ACHN (cell line): ENCODE measurements at regions not wholly inside any gene's neighbourhood (a gene's known extent, or its start where the extent isn't known, plus 50 kb on each side); places are given as distances from the start of the nearest gene placed in this dataset.
"Not testable (repeated sequence)": the region's sequence is repeated elsewhere in the genome, so short reads cannot be mapped to it uniquely, and the experiment has no call there.

Experiments
- DNase-seq: peaks from one replicate; pipeline ENCODE4 v3.0.0-alpha.2; 2015
- in situ Hi-C: cut with HindIII; loops from 2 replicates; pipeline ENCODE4 v1.10.0; 2017; ENCODE audit warnings: low sequenced_read_pairs, low pct_ligation_motif_present, low pct_unique_long_range_greater_than_20kb

DNA sequence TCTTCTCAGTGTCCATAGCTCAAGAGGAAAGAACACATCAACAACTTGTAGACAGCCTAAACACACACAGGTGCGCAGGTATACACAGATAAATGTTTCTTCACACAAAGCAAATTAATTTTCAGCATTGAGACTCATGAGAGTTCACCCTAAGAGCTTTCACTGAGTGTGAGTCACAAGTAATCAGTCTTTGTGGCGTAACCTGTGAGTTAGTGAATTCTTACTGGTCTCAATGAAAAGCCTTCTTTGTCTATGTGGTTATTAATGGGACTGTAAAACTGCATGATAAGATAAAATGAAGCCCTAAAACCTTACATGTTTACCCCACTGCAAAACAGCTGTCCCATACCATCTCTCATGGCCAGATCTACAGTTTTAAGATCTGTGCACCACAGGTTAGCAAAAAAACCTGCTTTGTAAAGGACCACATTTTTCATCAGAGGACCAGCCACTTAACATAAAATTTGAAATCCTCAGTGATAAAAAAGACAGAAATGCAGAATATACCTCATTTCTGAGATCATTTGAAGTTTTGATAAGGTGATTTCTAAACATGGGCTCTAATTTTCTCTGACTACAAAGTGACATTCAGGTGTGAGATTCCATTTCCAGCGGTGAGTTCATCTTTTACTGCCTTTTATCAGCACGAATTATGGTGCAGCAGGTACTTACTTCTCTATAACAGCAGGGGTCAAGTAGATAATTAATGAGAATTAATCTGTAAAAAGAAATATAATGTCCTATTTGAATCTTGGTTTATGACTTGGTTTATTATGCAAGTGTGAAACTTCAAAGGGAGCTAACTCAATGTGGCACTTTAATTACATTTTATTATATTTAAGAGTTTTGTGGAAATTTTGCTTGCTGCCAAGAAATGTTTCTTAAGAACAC, 335.7 kb upstream of the PIK3R1 start:
- in situ Hi-C loops = no loop called here
- no peak for DNase-seq

DNA sequence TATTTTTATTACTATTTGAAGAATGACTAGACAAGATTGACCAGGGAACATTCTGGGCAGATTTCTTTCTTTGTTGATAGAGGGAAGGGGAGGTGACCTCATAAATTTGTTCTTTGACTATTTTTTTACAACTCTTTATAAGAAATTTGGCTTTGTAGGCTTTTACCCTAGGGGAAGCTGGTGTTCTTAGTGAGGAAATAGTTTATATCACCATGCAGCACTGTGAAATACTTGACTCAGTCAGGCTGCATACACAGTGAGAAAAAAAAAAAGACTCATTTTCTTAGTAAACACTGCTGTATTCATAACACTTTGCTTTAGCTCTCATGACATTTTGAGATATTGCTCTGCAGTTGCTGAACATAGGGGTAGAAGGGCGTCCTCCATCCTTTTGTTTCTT, 336.6 kb upstream of the PIK3R1 start:
- in situ Hi-C loops = no loop called here
- DNase-seq = no peak

DNA sequence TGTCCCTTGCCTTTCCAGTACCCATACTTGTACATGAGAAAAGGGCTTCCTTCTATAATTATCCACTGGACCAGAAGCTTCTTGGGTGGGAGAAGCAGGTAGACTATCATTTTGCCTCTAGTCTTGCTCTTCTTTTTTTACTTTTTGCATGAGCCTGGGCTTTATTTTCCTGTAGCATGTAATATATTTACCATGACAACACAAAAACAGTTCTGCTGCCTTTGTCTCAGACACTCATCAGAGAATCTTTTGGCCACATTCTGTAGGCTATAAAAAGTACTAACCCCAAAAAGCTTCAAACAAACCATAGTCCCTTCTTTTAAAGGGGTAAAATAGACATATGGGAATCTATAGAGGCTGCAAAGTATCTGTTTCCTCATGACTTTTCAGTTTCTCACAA, 339.2 kb upstream of the PIK3R1 start:
- in situ Hi-C loops = no loop called here
- DNase-seq = no peak

DNA sequence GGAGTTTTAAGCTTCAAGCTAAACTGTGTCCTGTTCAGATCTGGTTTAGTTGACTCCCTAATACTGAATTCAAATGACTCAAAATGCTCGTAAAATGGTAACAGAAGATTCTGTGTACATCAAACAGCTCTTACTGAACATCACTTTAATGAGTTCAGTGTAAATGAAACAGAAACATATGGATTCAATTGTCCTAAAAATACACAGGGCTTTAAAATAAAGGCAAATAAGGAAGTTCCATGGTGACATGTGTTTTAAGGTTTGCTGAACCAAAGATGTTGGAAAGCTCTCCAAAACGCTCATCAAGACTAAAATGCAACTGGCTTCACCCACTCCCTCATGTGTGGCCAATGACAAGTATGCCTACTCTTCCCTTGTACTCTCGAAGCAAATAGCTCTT, 340.0 kb upstream of the PIK3R1 start:
- in situ Hi-C loops = no loop called here
- no peak for DNase-seq

DNA sequence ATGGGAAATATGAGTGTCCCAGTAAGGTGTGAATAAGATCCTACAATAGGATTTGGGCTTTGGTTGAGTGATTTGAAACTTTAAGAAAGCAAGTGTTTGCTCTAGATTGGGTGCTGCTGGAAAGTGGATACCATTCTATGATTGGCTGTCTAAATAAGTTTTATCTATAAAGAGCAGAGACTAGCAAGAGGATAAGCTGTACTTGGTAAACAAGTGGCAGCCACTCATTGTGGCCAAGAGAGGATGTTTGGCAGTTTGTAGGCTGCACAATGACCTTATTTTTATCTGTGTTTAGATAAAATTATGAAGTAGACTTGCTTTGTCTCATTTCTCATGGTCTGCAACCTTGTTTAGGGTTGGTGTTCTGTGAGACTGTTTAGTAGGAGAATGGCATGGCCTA, 341.6 kb upstream of the PIK3R1 start:
- no peak for DNase-seq
- in situ Hi-C loops = no loop called here

DNA sequence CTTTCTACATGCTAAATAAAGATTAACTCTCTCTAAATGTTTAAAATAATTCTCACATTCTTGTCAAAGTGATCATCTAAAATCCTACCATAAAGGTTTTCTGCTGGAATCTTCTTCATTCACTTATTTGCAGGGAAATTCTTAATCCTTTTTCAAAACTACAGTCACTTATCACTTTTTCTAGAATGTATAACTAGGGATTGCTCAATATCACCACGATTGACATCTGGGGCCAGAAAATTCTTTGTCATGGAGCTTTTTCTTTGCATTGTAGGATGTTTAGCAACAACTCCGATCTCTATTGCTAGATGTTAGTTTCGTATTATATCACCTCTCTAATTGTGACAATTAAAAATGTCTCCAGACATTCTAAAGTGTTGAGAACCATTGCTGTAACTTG, 344.9 kb upstream of the PIK3R1 start:
- no peak for DNase-seq
- in situ Hi-C loops = no loop called here

DNA sequence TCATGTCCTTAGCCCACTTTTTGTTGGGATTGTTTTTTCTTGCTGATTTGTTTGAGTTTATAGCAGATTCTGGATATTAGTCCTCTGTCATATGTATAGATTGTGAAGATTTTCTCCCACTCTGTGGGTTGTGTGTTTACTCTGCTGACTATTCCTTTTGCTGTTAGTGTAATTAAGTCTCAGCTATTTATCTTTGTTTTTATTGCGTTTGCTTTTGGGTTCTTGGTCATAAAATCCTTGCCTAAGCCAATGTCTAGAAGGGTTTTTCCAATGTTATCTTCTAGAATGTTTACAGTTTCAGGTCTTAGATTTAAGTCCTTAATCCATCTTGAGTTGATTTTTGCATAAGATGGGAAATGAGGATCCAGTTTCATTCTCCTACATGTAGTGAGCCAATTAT, 351.2 kb upstream of the PIK3R1 start:
- DNase-seq, in situ Hi-C loops: not testable (repeated sequence)

DNA sequence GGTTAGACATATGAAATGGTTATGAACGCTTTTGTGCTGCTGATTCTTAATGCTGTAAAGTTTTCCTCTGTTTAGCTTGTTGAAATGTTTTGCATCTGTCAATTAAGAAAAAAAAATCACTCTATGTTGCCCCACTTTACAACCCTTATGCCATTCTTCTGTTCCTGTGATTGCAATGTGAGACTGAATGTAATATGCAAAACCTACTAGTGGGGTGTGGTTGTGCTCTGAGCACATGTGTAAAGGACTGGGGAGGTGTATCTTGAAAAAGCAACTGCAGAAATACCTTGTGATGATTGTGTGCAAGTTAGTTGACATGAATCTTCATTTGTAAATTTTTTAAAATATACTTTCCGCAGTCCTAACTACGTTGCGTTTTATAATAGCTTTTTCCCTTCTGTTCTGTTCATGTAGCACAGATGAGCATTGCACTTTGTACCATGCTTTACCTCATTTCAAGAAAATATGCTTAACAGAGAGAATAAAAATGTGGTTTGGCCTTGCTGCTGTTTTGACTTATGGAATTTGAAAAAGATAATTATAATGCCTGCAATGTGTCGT, 357.0 kb upstream of the PIK3R1 start:
- in situ Hi-C loops = no loop called here
- DNase-seq = no peak

DNA sequence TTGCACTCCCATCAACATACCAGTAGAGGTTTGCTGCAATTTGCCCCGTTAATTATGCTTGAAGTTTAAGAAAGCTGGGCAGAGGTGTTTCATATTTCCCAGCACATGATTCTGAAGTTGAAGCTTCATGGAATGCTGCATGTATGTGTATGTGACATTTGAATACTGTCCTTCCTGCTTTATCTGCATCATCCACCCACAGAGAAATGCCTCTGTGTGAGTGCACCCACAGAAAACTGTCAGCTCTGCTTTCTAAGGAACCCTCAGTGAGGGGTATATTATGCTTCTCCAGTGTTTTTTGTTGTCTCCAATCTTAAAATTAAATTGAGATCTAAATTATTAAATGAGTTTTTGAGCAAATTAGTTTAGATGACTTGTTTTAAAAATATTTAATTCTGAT, 358.1 kb upstream of the PIK3R1 start:
- no peak for DNase-seq
- in situ Hi-C loops = no loop called here

DNA sequence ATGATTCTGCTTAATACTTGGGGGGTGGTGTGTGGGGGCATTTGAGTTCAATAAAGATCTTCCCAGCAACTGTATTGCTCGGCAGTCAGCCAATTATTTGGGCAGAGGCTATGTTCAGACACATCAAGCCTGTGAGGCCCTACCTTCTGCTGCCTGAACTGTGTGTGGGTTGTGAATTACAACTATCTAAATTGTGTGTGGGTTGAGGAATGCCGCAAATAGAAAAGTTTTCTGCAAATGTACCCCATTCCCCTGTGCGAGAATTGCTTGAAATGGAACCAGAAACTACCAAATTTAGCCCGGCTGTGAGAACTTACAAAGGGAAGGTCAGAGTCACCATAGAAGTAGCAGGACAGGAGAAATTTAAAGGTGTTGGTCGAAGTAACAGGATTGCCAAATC, 360.0 kb upstream of the PIK3R1 start:
- no peak for DNase-seq
- in situ Hi-C loops = no loop called here

DNA sequence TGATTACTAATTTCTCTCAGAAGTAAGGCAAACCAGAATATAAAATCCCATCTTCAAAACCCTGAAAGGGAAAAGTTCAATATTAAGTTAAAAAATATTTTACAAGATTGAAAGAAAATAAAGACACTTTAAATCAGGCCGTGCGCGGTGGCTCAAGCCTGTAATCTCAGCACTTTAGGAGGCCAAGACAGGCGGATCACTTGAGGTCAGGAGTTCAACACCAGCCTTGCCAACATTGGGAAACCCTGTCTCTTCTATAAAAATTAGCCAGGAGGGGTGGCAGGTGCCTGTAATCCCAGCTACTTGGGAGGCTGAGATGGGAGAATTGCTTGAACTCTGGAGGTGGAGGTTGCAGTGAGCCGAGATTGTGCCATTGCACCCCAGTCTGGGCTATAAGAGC, 364.6 kb upstream of the PIK3R1 start:
- DNase-seq, in situ Hi-C loops: not testable (repeated sequence)

DNA sequence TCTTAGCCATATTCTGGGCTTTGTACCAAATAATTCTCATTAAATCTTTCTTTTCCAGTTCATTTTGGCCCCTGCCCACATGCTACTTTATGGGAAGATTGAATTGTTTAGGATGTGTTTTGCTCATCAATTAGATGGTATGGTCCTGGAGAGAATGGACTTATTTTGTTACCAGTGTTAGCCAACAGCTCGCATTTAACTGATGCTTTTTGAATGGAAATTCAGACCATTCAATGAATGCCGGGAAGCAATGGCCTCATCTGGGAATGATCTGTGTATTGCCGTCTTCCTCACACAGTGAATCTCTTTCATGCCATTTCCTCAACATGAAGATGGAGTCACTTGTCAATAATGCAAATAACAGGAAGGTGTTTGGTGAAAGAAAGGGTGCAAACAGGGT, 370.6 kb upstream of the PIK3R1 start:
- no peak for DNase-seq
- in situ Hi-C loops = no loop called here

DNA sequence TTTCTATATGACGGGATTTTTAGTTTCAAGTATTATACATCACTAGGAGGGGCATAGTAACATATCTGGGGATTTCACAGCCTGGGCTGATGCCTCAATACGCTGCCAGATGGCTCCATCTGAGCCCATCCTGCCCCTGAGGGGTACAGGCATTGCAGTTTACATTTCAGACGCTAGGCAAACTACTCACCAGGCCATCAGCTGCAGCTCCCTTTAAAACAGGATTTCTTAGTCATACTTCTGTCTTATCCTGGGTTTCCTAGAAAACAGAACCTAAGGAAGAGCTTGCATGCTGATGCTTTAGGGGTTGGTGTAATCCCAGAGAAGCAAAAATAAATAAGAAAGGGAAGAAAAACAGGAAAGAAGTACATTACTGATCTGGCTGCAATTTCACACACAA, 372.8 kb upstream of the PIK3R1 start:
- no peak for DNase-seq

DNA sequence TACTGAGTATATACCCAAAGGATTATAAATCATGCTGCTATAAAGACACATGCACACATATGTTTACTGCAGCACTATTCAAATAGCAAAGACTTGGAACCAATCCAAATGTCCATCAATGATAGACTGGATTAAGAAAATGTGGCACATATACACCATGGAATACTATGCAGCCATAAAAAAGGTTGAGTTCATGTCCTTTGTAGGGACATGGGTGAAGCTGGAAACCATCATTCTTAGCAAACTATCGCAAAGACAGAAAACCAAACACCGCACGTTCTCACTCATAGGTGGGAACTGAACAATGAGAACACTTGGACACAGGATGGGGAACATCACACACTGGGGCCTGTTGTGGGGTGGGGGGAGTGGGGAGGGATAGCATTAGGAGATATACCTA, 378.3 kb upstream of the PIK3R1 start:
- DNase-seq, in situ Hi-C loops: not testable (repeated sequence)

More for the DNA sequence above, 372.8 kb upstream of the PIK3R1 start:
- in situ Hi-C loops = no loop called here

DNA sequence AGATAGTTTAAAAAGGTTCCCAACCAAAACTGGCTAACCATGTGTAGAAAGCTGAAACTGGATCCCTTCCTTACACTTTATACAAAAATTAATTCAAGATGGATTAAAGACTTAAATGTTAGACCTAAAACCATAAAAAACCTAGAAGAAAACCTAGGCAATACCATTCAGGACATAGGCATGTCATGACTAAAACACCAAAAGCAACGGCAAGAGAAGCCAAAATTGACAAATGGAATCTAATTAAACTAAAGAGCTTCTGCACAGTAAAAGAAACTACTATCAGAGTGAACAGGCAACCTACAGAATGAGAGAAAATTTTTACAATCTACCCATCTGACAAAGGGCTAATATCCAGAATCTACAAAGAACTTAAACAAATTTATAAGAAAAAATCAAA, 379.1 kb upstream of the PIK3R1 start:
- in situ Hi-C loops = not testable (repeated sequence)

DNA sequence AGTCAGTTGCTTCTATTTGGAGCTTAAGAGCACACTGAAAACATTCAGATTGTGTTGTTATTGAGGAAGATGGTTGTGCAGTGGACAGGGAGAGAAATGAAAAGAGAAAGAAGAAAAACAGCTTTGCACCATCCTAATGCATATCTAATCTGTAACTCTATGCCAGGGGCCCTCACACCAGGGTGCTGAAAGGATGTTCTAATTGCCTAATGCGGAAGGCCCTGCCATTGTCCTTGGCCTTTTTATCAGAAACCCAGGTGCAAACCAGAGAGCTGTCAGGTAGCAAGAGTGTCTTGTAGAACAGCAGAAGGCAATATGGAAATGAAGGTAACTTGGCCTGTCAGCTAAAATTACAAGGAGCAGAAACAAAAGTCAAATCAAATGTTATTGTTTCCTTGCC, 384.5 kb upstream of the PIK3R1 start:
- in situ Hi-C loops = no loop called here

More for the DNA sequence above, 379.1 kb upstream of the PIK3R1 start:
- not testable (repeated sequence) for DNase-seq

DNA sequence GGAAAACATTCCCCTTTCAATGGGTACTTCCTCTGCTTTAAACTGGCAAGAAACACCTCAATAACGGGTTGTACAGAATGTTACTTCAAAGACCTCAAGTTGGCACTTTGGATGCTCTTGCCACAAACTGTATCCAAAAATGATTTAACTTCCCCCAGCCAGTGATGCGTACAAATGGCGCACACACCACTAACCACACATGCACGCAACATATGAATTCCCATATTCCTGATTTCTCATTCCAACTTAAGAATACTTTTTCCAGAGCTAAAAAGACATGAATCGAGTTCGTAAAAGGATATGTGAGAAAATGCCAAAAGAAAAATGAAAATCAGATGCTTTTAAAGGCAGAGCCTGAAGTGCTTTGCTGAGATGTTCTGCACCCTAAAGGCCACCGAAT, 388.0 kb upstream of the PIK3R1 start:
- DNase-seq = no peak
- in situ Hi-C loops = no loop called here

More for the DNA sequence above, 384.5 kb upstream of the PIK3R1 start:
- DNase-seq = no peak

DNA sequence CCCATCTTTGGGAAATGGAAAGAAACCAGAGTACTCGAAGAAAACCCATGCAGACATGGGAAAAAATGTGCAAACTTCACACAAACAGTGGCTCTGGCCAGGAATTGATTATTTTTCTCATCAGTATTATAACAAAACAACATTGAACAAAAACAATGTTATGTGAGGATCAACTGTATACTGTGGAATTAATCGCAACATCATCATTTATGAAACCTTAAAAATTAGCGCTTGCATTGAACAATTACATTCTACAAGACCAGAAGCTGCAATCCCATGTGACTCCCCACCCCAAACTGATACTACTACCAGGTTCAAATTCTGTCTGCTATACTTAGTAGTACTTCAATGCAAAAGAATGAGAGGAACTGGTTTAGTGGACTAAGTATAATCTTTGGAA, 390.7 kb upstream of the PIK3R1 start:
- no peak for DNase-seq
- in situ Hi-C loops = no loop called here

DNA sequence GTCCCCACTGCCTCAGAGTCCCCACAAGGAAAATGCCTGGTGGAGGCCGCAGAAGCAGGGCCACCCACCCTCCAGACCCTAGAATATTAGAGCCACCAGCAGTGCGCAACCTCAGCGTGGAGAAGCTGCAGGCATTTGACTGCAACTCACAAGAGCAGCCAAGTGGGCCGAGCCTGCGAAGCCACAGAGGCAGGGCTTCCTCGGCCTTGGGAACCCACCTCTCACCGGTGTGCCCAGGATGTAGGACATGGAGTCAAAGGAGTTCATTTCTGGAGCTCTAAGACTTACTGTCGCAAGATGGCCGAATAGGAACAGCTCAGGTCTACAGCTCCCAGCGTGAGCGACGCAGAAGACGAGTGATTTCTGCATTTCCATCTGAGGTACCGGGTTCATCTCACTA, 397.9 kb upstream of the PIK3R1 start:
- no peak for DNase-seq
- in situ Hi-C loops = no loop called here

DNA sequence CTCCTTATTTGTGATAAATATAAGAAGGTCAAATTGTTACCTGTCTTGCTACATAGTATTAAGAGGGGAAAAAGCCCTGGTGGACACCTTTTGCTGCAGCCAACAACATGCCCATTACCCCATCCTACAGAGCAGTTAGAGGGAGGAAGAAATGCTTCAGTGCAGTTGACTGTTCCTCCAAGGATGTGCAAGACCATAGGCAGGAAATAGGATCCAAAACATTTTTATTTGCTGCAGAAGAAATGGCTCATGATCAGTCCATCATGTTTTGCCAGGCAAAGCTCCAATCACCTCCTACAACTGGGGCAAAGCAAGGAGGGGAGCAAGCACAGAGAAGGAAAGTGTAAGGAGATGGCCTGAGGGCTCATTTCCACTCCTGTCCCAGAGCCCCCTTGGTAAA, 399.1 kb upstream of the PIK3R1 start:
- in situ Hi-C loops = no loop called here
- DNase-seq = no peak
